ENCODE measurements at regions not wholly inside any gene's neighbourhood (a gene's known extent, or its start where the extent isn't known, plus 50 kb on each side); places are given as distances from the start of the nearest gene placed in this dataset.
"Not testable (repeated sequence)": the region's sequence is repeated elsewhere in the genome, so short reads cannot be mapped to it uniquely, and the experiment has no call there.

- in situ Hi-C loops (cut with HindIII; ENCODE audit: low sequenced_read_pairs) = no loop called here
- TF ChIP-seq CTCF (IDR thresholded peaks at IDR 0.05; ENCODE audit: low read depth, low read length, missing control alignments) = no peak
- no peak overlapping the region for H3K4me3 ChIP-seq (ENCODE audit: low read depth, low read length)
- DNase-seq (ENCODE audit: low read depth) = peak; percentile 74
Measured at GRCh38 chr5:33120671-33121070, 320.1 kb upstream of the TARS1 start.

GRCh38 chr5:33129309-33129708, 311.5 kb upstream of the TARS1 start:
- no peak for DNase-seq (ENCODE audit: low read depth)
- in situ Hi-C loops (cut with HindIII; ENCODE audit: low sequenced_read_pairs) = no loop called here
- H3K4me3 ChIP-seq (ENCODE audit: low read depth, low read length) = no peak overlapping the region
- no peak for TF ChIP-seq CTCF (IDR thresholded peaks at IDR 0.05; ENCODE audit: low read depth, low read length, missing control alignments)

- H3K4me3 ChIP-seq (ENCODE audit: low read depth, low read length) = no peak overlapping the region
- in situ Hi-C loops (cut with HindIII; ENCODE audit: low sequenced_read_pairs) = loop anchor here (5.0 kb wide), 1 partner anchor 84 kb away; no protein-coding TSS in a partner anchor
- no peak for DNase-seq (ENCODE audit: low read depth)
- no peak for TF ChIP-seq CTCF (IDR thresholded peaks at IDR 0.05; ENCODE audit: low read depth, low read length, missing control alignments)
Measured at GRCh38 chr5:33136785-33137184, 304.0 kb upstream of the TARS1 start.

- not testable (repeated sequence) for H3K4me3 ChIP-seq (ENCODE audit: low read depth, low read length); DNase-seq (ENCODE audit: low read depth)
- in situ Hi-C loops (cut with HindIII; ENCODE audit: low sequenced_read_pairs) = loop anchor here (5.0 kb wide), 1 partner anchor 86 kb away; no protein-coding TSS in a partner anchor
Measured at GRCh38 chr5:33138145-33138544, 302.6 kb upstream of the TARS1 start.

GRCh38 chr5:33143405-33144123, 297.2 kb upstream of the TARS1 start:
- TF ChIP-seq CTCF (IDR thresholded peaks at IDR 0.05; ENCODE audit: low read depth, low read length, missing control alignments) = no peak
- DNase-seq (ENCODE audit: low read depth) = no peak
- no peak overlapping the region for H3K4me3 ChIP-seq (ENCODE audit: low read depth, low read length)
- in situ Hi-C loops (cut with HindIII; ENCODE audit: low sequenced_read_pairs) = no loop called here

GRCh38 chr5:33146881-33147280, 293.9 kb upstream of the TARS1 start:
- TF ChIP-seq CTCF (IDR thresholded peaks at IDR 0.05; ENCODE audit: low read depth, low read length, missing control alignments) = no peak
- in situ Hi-C loops (cut with HindIII; ENCODE audit: low sequenced_read_pairs) = no loop called here
- DNase-seq (ENCODE audit: low read depth) = no peak

GRCh38 chr5:33148076-33148513, 292.7 kb upstream of the TARS1 start:
- no peak for TF ChIP-seq CTCF (IDR thresholded peaks at IDR 0.05; ENCODE audit: low read depth, low read length, missing control alignments)
- H3K4me3 ChIP-seq (ENCODE audit: low read depth, low read length) = no peak overlapping the region
- in situ Hi-C loops (cut with HindIII; ENCODE audit: low sequenced_read_pairs) = no loop called here
- DNase-seq (ENCODE audit: low read depth) = peak; percentile 55

More at GRCh38 chr5:33146881-33147280, 293.9 kb upstream of the TARS1 start:
- H3K4me3 ChIP-seq (ENCODE audit: low read depth, low read length) = no peak overlapping the region

Data from astrocyte of the cerebellum (primary cell).